MM.1S (cell line): ENCODE measurements at regions not wholly inside any gene's neighbourhood (a gene's known extent, or its start where the extent isn't known, plus 50 kb on each side); places are given as distances from the start of the nearest gene placed in this dataset.

Experiments used
- DNase-seq: peaks from one replicate; pipeline ENCODE4 v3.0.0-alpha.2; 2015
- H2AFZ ChIP-seq: fragments of 300-600 bp; sonication (generic); 2 replicates; pipeline ENCODE4 v1.6.0; 2016; ENCODE audit warnings: antibody characterized with exemption, low read length
- H3F3A ChIP-seq: fragments of 300-600 bp; sonication (generic); 2 replicates; pipeline ENCODE4 v1.6.1; 2016; ENCODE audit warnings: mild to moderate bottlenecking, antibody characterized with exemption, low read length, moderate library complexity, mixed read lengths; ENCODE audit not compliant: insufficient read depth
- H3K27ac ChIP-seq: fragments of 300-600 bp; sonication (generic); 2 replicates; pipeline ENCODE4 v1.5.1; 2016; ENCODE audit warnings: mild to moderate bottlenecking, low read length
- H3K27me3 ChIP-seq: fragments of 300-600 bp; sonication (generic); replicated peaks from 2 replicates; pipeline ENCODE4 v1.6.0; 2016; ENCODE audit warnings: low read length; ENCODE audit not compliant: insufficient read depth
- H3K36me3 ChIP-seq: fragments of 300-600 bp; sonication (generic); replicated peaks from 2 replicates; pipeline ENCODE4 v1.6.1; 2016; ENCODE audit warnings: mild to moderate bottlenecking, low read length, mixed read lengths; ENCODE audit not compliant: insufficient read depth
- H3K4me1 ChIP-seq: fragments of 300-600 bp; sonication (generic); 2 replicates; pipeline ENCODE4 v1.6.1; 2016; ENCODE audit warnings: low read length, mixed read lengths
- H3K4me2 ChIP-seq: fragments of 300-600 bp; sonication (generic); 2 replicates; pipeline ENCODE4 v1.6.0; 2016; ENCODE audit warnings: low read depth, low read length
- H3K4me3 ChIP-seq: fragments of 300-600 bp; sonication (generic); 2 replicates; pipeline ENCODE4 v1.5.1; 2016; ENCODE audit warnings: low read length, mixed read lengths
- H3K79me2 ChIP-seq: fragments of 300-600 bp; sonication (generic); 2 replicates; pipeline ENCODE4 v1.6.1; 2016; ENCODE audit warnings: mixed run types, low read length, mixed read lengths
- H3K9ac ChIP-seq: fragments of 300-600 bp; sonication (generic); 2 replicates; pipeline ENCODE4 v1.6.1; 2016; ENCODE audit warnings: low read length, mixed read lengths
- H3K9me2 ChIP-seq: fragments of 300-600 bp; sonication (generic); replicated peaks from 2 replicates; pipeline ENCODE4 v1.6.1; 2016; ENCODE audit warnings: mild to moderate bottlenecking, low read length, mixed read lengths; ENCODE audit not compliant: insufficient read depth
- H3K9me3 ChIP-seq: fragments of 300-600 bp; sonication (generic); replicated peaks from 2 replicates; pipeline ENCODE4 v1.6.1; 2016; ENCODE audit warnings: mild to moderate bottlenecking, low read length, mixed read lengths; ENCODE audit not compliant: insufficient read depth
- H4K20me1 ChIP-seq: fragments of 300-600 bp; sonication (generic); 2 replicates; pipeline ENCODE4 v1.6.1; 2016; ENCODE audit warnings: mild to moderate bottlenecking, low read length, moderate library complexity, mixed read lengths; ENCODE audit not compliant: insufficient read depth
- EZH2 ChIP-seq: fragments of 300-600 bp; sonication (generic); optimal IDR thresholded peaks from 2 replicates; pipeline ENCODE3; 2017; ENCODE audit warnings: low read depth, mild to moderate bottlenecking, antibody characterized with exemption, low read length, mixed read lengths
- EZH2phosphoT487 ChIP-seq: fragments of 300-600 bp; sonication (generic); IDR thresholded peaks from 2 replicates; pipeline ENCODE4 v1.6.1; 2018; ENCODE audit warnings: antibody characterized with exemption, low read length
- TF ChIP-seq, protein P1 (sequence below): fragments of 300-600 bp; sonication (generic); IDR thresholded peaks from 2 replicates; pipeline ENCODE4 v1.5.1; 2016; ENCODE audit warnings: antibody characterized with exemption, low read length, mixed read lengths

DNA sequence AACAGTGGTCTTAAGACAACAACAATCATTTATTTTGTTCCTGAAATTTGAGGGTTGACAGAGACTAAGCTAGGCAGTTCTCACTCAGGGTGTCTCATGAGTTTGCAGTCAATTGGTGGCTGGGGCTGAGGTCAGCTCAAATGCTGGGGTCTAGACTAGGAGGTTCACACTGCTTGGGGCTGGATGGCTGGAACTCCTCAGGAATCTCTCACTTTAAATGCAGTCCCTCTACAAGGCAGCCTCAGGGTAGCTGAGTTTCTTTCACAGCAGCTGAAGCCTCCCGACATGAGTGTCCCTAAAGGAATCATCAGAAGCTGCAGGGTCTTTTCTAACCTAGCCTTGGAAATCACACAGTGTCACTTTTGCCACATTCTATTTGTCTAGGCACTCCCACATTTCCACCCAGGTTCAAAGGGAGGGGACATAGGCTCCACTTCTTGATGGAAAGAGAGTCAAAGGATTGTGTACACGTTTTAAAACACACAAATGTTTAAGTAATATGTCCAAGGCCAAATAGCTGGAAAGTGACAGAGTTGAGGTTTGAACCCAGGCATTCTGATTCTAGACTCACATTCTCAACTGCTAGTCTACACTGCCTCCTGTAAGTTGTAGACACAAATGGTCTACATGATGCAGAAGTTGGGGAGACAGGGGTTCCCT lies 133.8 kb downstream of the ZFP36L2 start:
- no peaks in the 10 kb centered on the region for H3K4me1 ChIP-seq
- no peaks in the 10 kb centered on the region for H3K27me3 ChIP-seq
- no peak overlapping the region for H3K27ac ChIP-seq
- no peak overlapping the region for H3K4me3 ChIP-seq
- H3F3A ChIP-seq, result no peaks in the 10 kb centered on the region
- H3K79me2 ChIP-seq, result no peaks in the 10 kb centered on the region
- TF ChIP-seq, protein P1, sequence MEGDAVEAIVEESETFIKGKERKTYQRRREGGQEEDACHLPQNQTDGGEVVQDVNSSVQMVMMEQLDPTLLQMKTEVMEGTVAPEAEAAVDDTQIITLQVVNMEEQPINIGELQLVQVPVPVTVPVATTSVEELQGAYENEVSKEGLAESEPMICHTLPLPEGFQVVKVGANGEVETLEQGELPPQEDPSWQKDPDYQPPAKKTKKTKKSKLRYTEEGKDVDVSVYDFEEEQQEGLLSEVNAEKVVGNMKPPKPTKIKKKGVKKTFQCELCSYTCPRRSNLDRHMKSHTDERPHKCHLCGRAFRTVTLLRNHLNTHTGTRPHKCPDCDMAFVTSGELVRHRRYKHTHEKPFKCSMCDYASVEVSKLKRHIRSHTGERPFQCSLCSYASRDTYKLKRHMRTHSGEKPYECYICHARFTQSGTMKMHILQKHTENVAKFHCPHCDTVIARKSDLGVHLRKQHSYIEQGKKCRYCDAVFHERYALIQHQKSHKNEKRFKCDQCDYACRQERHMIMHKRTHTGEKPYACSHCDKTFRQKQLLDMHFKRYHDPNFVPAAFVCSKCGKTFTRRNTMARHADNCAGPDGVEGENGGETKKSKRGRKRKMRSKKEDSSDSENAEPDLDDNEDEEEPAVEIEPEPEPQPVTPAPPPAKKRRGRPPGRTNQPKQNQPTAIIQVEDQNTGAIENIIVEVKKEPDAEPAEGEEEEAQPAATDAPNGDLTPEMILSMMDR, result no peak
- TF ChIP-seq EZH2phosphoT487 (no peak), EZH2 (no peak)
- no peaks in the 10 kb centered on the region for H3K9me2 ChIP-seq
- H3K9me3 ChIP-seq, result no peaks in the 10 kb centered on the region
- H2AFZ ChIP-seq, result no peak overlapping the region
- no peaks in the 10 kb centered on the region for H4K20me1 ChIP-seq
- H3K4me2 ChIP-seq, result no peak overlapping the region
- H3K36me3 ChIP-seq, result no peaks in the 10 kb centered on the region
- no peak overlapping the region for H3K9ac ChIP-seq
- no peak for DNase-seq

DNA sequence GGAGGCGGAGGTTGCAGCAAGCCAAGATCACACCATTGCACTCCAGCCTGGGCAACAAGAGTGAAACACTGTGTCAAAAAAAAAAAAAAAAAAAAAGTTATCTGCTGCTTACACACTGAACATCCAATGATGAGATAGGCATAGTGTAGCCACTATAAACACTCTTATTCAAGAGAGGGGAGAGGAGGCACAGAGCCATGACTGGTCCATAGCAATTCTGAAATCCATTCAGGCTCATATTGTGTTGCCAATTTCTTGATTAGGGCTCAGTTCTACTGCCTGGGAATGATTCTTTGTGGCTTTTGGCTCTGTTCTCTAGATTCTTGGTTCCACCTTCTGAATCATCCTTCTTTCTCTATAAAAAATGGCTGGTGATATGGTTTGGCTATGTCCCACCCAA lies 136.1 kb downstream of the ZFP36L2 start:
- TF ChIP-seq EZH2phosphoT487, result no peak
- no peak for TF ChIP-seq EZH2
- TF ChIP-seq, protein P1, result no peak
- no peak overlapping the region for H2AFZ ChIP-seq
- no peaks in the 10 kb centered on the region for H3K9me3 ChIP-seq
- no peaks in the 10 kb centered on the region for H3K36me3 ChIP-seq
- H3K27ac ChIP-seq, result no peak overlapping the region
- no peak overlapping the region for H3K4me3 ChIP-seq
- H4K20me1 ChIP-seq, result no peaks in the 10 kb centered on the region
- no peaks in the 10 kb centered on the region for H3K79me2 ChIP-seq
- no peak overlapping the region for H3K9ac ChIP-seq
- no peaks in the 10 kb centered on the region for H3K9me2 ChIP-seq
- no peaks in the 10 kb centered on the region for H3F3A ChIP-seq
- H3K4me2 ChIP-seq, result no peak overlapping the region
- no peak for DNase-seq
- H3K27me3 ChIP-seq, result no peaks in the 10 kb centered on the region
- no peaks in the 10 kb centered on the region for H3K4me1 ChIP-seq

DNA sequence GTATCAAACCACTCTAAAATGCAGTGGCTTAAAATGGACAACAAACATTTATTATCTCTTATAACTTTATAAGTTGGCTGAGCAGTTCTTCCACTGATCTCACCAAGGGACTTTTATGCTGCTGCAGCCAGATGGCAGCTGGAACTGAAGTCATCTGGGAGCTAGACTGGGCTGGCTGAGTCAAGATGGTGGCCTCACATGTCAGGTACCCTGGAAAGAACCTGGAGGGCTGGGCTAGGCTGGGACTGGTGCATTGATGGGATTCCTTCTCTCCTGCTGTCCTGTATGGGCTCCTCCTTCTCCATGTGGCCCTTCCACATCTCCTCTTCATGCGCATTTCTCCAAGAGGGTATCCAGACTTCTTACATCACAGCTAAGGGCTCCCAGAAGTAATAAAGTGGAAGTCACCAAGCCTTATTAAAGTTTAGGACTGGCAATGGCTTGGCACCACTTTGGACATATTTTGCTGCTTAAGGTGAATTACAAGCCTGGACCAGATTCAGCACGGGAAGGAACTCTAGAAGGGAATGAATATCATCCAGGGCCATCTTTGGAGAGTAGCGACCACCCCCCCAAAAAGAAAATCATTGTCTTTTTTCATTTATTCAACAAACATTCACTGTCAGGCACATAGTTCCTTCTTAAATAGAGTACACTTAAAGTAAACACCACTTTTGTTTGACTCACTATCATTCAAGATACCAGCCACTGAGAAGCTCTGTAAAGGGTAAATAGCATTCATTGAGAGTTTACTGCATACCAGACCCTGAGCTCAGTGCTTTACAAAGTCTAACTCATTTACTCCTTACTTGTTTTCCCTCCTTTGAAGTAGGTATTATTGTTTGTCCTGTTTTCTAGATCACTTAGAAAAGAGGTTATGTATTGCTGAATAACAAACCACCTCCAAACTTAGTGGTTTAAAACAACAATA lies 138.0 kb downstream of the ZFP36L2 start:
- Histone ChIP-seq H3F3A (no peaks in the 10 kb centered on the region), H3K27me3 (no peaks in the 10 kb centered on the region), H3K9me3 (no peaks in the 10 kb centered on the region), H3K27ac (no peak overlapping the region), H2AFZ (no peak overlapping the region), H3K9ac (no peak overlapping the region), H3K36me3 (no peaks in the 10 kb centered on the region), H3K79me2 (no peaks in the 10 kb centered on the region), H3K4me2 (no peak overlapping the region), H3K9me2 (no peaks in the 10 kb centered on the region), H3K4me3 (no peak overlapping the region), H3K4me1 (no peaks in the 10 kb centered on the region), H4K20me1 (no peaks in the 10 kb centered on the region)
- TF ChIP-seq EZH2, result no peak
- no peak for TF ChIP-seq EZH2phosphoT487
- TF ChIP-seq, protein P1, result no peak
- no peak for DNase-seq
